ENCODE measurements at regions not wholly inside any gene's neighbourhood (a gene's known extent, or its start where the extent isn't known, plus 50 kb on each side); places are given as distances from the start of the nearest gene placed in this dataset.
"Not testable (repeated sequence)": the region's sequence is repeated elsewhere in the genome, so short reads cannot be mapped to it uniquely, and the experiment has no call there.

DNA sequence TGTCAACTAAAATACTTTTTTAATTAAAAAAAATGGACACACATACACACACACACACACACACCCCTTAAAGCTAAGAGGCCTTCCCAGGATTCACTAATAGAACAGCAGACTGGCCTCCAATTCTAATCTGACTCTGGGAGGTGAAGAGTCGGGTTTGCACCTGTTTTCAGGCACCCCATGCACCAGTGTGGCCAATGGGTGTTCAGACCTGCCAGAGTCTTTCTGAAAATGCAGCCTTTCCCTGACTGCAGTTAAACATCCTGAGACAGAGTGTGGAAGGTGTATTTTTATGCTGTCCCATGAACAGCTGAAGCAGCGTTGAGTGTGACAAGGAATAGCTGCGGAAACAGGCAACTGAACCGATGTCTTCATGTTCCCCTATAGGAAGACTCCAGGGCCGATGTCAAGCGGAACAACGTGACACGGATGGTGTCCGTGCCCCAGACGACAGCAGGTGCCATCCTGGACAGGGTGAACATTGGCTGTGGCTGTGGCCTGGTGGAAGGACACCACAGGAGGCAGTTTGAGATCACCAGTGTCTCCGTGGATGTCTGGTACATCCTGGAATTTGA, 74.6 kb upstream of the LYZL2 start:
- Mint-ChIP-seq H3K27ac (peak overlapping the region; percentile 98), H3K4me3 (peak overlapping the region; percentile 86), H3K27me3 (no peaks in the 10 kb centered on the region), H3K4me1 (peaks cover 69% of the 10 kb centered on the region), H3K36me3 (no peaks in the 10 kb centered on the region), H3K9me3 (no peaks in the 10 kb centered on the region)

DNA sequence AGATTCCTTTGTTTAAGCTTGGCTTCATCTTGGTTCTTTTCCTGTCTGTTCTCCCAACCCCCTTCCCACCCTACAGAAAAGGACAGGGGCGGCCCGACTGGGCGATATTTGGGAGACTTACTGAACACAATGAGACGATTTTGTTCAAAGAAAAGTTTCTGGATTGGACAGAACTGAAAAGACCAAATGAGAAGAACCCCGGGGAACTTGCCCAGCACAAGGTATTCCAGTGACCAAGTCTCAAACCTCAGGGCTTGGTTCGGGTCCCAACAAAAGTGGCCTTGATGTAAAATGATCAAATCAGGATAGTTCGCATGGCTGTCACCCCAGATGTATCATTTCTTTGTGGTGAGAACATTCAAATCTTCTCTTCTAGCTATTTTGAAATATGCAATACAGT, 73.9 kb upstream of the LYZL2 start:
- H3K27ac Mint-ChIP-seq = peak overlapping the region; percentile 98
- H3K4me1 Mint-ChIP-seq = peaks cover 71% of the 10 kb centered on the region
- not testable (repeated sequence) for H3K9me3 Mint-ChIP-seq, H3K36me3 Mint-ChIP-seq, H3K27me3 Mint-ChIP-seq
- peak overlapping the region; percentile 86 for H3K4me3 Mint-ChIP-seq

DNA sequence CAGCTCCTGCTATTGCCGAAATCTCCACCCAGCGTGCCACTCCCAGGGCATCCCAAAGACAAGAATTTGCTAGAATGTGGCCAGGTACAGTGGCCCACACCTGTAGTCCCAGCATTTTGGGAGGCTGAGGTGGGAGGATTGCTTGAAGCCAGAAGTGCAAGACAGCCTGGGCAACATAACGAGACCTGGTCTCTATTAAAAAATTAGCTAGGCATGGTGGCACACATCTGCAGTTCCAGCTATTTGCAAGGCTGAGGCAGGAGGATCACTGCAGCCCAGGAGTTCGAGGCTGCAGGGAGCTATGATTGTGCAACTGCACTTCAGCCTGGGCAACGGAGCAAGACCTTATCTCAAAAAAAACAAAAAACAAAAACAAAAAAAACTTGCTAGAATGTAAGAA, 73.3 kb upstream of the LYZL2 start:
- no peaks in the 10 kb centered on the region for H3K27me3 Mint-ChIP-seq
- peak overlapping the region; percentile 94 for H3K27ac Mint-ChIP-seq
- no peaks in the 10 kb centered on the region for H3K36me3 Mint-ChIP-seq
- peak overlapping the region; percentile 78 for H3K4me3 Mint-ChIP-seq
- no peaks in the 10 kb centered on the region for H3K9me3 Mint-ChIP-seq
- H3K4me1 Mint-ChIP-seq = peaks cover 76% of the 10 kb centered on the region

DNA sequence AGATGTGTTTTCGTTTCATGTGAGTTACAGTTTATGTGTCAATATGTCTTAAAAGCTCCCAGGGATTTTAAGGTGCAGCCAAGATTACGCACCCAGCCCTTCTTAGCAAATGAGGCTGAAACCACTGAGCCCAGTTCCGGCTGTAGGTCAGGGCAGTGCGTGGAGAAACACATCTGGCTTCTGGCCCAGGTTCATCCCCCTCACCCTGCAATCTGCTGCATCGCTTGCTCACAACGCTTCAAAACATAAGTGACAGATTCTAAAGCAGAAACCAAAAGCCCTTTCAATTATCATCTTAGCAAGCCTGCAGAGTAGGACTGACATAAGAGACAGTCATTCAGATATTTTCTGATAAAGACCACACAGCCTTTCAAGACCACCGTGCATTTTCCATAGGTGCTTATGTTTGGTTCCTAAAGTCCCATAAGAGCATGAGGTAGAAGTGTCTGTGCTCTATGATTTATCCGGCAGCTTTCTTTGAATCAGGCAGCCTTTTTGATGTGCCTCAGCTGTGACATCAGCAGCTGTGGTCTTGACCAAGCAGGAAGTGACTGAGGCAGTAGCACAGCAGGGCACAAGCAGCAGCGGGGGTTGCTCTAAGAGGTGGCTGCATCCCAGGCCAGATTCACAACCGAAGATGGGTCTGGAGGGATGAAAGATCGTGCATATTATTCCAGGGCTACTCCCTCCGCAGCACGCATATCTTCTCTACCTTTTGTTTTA, 72.1 kb upstream of the LYZL2 start:
- H3K27me3 Mint-ChIP-seq = no peaks in the 10 kb centered on the region
- peak overlapping the region; percentile 82 for H3K4me3 Mint-ChIP-seq
- H3K27ac Mint-ChIP-seq = peak overlapping the region; percentile 93
- H3K4me1 Mint-ChIP-seq = peaks cover 88% of the 10 kb centered on the region
- H3K36me3 Mint-ChIP-seq = no peaks in the 10 kb centered on the region
- no peaks in the 10 kb centered on the region for H3K9me3 Mint-ChIP-seq

DNA sequence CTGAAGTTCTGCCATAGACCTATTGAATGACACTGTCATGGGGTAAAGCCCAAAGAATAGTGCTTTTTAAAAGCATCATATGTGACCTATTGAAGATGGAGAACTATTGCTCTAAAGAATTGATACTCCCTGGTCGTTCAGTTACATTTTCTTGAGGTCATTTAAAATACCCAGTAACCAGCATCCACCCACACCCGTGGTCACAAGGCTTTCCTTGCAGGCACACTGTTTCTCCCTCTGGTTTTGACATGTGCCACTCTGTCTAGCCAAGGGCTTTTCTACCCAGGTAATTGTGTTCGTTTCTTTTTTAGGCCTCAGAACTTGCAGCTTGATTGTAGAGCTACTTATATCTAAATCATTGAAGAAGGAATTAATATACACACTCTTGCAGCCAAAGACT, 68.3 kb upstream of the LYZL2 start:
- Mint-ChIP-seq H3K4me3 (peak overlapping the region; percentile 3), H3K9me3 (no peaks in the 10 kb centered on the region), H3K36me3 (no peaks in the 10 kb centered on the region), H3K27me3 (no peaks in the 10 kb centered on the region), H3K27ac (peak overlapping the region; percentile 42), H3K4me1 (peaks cover 74% of the 10 kb centered on the region)

DNA sequence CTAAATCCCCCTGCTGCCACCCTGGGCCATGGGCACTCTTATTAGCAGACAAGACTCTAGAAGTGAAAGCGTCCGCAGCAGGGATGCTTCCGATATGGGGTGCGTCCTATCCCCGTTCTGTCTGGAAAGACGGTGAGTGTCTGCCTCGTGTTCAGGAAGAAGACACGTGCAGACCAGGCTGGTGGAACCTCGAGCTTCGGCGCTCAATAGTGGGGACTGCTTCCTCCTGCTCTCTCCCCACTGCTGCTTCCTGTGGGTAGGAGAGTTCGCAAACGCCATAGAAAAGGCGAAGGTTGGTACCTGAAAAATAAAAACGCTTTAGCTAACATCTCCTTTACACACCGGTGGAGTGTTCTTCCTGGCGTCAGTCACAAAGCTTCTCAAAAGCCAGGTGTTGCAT, 67.7 kb upstream of the LYZL2 start:
- peak overlapping the region; percentile 42 for H3K27ac Mint-ChIP-seq
- peaks cover 71% of the 10 kb centered on the region for H3K4me1 Mint-ChIP-seq
- peak overlapping the region; percentile 24 for H3K4me3 Mint-ChIP-seq
- H3K27me3 Mint-ChIP-seq, H3K9me3 Mint-ChIP-seq, H3K36me3 Mint-ChIP-seq: not testable (repeated sequence)

DNA sequence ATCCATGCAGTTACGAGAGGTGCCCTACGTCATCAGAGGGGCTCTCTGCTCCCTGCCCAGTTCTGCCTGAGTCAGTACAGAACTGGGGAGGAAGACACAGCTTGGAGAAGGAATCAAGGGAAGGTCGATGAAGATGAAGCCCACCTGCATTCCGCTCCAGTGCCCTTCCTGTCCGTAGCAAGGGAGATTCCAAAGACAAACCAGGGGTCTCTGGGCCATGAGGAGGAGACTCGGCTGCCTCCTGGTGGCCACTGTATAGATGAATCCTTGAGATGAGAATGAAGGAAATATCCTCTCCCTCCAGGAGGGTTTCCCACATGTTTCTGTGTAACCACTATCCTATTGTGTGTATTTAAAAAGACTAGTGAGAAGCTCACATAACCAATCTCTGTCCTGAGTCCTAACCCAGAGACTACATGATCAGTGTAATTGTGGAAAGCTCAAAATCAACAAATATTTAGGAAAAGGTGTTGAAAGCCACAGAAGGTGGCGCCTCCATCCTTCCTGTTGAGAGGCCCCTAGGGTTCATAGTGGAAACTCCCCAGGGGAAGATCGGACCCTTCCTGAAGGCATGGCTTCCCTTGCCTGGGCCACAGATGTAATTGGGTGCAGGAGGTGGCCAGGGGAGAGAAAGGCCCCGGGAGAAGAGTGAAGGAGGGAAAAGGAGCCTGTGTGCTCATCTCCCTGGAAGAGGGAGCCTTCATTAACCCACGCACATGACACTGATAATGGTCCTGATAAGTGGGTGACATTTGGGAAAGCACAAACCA, 67.0 kb upstream of the LYZL2 start:
- H3K4me3 Mint-ChIP-seq = peak overlapping the region; percentile 75
- not testable (repeated sequence) for H3K9me3 Mint-ChIP-seq, H3K27me3 Mint-ChIP-seq, H3K36me3 Mint-ChIP-seq
- H3K27ac Mint-ChIP-seq = peak overlapping the region; percentile 92
- peaks cover 67% of the 10 kb centered on the region for H3K4me1 Mint-ChIP-seq

DNA sequence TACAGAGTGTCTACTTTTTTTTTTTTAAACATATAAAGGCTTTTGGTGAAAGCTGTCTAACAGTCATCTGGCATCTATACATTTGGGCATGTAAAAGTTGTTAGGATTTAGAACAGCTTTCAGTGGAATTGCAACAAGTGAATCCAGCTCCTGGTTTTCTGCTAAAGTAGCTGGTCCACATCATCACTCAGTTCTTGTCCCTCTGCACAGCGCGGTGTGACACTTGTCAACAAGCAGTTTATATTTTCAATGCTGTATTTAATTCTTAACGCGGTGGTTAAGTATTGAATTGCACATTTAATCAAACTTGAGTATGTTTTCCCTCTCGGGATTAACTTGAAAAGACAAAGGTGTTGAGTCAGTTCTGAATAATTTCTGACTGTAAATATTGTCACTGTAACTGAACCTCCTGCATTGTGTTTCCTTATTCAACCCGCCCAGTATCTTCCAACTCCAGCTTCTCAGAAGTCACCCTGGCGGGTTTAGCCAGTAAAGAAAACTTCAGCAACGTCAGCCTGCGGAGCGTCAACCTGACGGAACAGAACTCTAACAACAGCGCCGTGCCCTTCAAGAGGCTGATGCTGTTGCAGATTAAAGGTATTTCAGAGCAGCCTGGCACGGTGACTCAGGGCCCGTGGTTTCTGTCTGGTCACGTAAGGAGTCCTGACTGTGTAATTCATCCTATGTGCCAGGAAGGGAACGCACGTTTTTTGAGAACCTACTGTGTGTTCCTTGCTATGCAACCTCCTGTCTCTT, 66.1 kb upstream of the LYZL2 start:
- H3K36me3 Mint-ChIP-seq, H3K9me3 Mint-ChIP-seq, H3K27me3 Mint-ChIP-seq: not testable (repeated sequence)
- peak overlapping the region; percentile 92 for H3K27ac Mint-ChIP-seq
- peak overlapping the region; percentile 75 for H3K4me3 Mint-ChIP-seq
- peaks cover 58% of the 10 kb centered on the region for H3K4me1 Mint-ChIP-seq

DNA sequence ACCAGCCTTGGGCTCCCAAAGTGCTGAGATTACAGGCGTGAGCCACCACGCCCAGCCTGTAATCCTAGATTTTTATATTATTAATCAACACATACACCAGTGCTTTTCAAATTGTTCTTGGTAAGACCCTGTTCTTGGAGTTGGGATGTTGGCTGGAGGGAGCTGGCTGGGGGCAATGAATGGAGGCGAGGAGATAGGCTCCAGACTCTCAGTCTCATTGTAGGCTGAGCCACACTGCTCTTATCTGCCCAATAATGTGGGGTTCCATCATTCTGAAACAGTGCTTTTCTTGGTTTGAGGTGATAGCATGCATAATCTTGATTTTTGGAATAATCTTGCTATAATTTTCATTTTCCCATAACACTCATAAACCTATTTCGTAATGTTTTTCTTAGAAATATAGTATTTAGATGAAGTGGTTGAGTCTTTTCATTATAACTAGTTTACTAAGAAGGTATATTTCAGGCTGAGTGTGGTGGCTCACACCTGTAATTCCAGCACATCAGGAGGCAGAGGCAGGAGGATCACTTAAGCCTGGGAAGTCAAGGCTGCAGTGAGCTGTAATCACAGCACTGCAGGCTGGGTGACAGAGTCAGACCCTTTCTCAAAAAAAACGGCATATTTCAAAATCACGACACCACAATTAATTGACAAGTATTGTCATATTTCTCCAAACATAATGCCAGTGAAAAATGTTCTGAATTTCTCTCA, 65.1 kb upstream of the LYZL2 start:
- no peaks in the 10 kb centered on the region for H3K9me3 Mint-ChIP-seq
- H3K27ac Mint-ChIP-seq = peak overlapping the region; percentile 51
- H3K4me1 Mint-ChIP-seq = peaks cover 49% of the 10 kb centered on the region
- H3K36me3 Mint-ChIP-seq = no peaks in the 10 kb centered on the region
- no peak overlapping the region for H3K4me3 Mint-ChIP-seq
- H3K27me3 Mint-ChIP-seq = no peaks in the 10 kb centered on the region

DNA sequence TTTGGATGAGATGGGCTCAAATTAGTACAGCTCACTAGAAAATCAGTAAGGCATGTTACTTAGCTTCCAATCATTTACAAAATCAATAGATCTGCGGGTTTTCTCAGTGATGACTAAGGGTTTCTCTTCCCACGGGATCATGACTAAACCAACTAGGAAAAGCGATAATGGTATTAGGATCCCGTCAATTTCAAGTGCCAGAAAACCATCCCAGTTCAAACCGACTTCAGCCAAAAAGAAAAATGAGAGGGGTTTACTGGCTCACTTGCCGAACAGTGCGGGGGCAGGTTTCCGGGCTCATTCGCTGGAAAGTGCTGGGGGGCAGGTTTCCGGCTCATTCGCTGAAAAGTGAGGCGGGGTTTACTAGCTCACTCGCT, 62.1 kb upstream of the LYZL2 start:
- Mint-ChIP-seq H3K4me3 (no peak overlapping the region), H3K4me1 (peaks cover 23% of the 10 kb centered on the region), H3K36me3 (no peaks in the 10 kb centered on the region), H3K27ac (no peak overlapping the region), H3K27me3 (peaks cover 4% of the 10 kb centered on the region), H3K9me3 (no peaks in the 10 kb centered on the region)

DNA sequence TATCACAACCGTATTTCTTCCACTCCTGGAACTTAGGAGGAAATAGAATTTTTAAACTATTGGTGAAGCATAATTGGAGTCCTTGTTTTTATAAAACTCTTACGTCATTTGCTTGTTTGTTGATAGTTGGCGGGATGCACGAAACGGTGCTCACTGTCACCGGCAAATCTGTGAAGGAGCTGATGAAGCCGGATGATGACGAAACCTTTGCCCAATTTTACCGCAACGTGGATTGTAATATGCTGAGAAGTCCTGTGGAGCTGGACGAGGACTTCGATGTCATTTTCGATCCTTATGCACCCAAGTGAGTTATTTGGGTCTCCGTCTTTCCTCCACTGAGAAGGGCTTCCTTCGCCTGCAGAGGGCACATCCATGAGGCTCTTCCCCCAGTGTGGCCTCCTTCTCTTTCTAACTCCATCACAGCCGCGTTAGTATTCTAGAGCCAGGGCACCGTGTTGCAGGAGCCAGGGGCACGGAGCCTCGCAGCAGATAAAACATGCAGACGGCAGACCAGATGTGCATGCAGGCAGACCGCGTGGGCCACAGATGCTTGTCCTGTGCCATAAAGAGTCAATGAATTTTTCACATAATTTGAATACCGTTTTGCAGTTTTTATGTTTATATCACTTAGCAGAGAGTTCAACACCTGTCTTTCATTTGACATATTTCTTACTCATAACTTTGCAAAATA, 61.5 kb upstream of the LYZL2 start:
- not testable (repeated sequence) for H3K27ac Mint-ChIP-seq, H3K36me3 Mint-ChIP-seq, H3K27me3 Mint-ChIP-seq, H3K9me3 Mint-ChIP-seq, H3K4me3 Mint-ChIP-seq
- peaks cover 18% of the 10 kb centered on the region for H3K4me1 Mint-ChIP-seq

DNA sequence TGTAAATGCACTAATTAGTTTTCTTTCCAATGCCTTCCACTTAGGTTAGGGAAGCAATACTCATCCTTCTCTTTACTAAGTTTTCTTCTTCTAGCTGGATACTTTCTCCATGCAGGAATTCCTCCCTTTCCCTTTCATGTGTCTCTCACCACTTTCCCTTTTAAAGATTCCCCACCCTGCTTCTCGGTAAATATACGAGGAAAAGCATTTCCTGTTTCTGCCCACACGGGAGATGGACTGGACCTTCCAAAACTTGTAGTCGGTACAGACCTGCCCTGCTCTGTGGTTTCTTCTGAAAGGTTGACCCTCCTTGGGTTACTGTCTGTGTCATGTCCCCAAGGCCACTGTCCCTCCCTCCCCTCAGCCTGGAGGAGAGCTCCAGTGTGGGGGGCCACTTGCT, 58.9 kb upstream of the LYZL2 start:
- Mint-ChIP-seq H3K4me1 (peaks cover 5% of the 10 kb centered on the region), H3K36me3 (no peaks in the 10 kb centered on the region), H3K4me3 (no peak overlapping the region), H3K27ac (no peak overlapping the region), H3K9me3 (no peaks in the 10 kb centered on the region), H3K27me3 (peaks cover 14% of the 10 kb centered on the region)

DNA sequence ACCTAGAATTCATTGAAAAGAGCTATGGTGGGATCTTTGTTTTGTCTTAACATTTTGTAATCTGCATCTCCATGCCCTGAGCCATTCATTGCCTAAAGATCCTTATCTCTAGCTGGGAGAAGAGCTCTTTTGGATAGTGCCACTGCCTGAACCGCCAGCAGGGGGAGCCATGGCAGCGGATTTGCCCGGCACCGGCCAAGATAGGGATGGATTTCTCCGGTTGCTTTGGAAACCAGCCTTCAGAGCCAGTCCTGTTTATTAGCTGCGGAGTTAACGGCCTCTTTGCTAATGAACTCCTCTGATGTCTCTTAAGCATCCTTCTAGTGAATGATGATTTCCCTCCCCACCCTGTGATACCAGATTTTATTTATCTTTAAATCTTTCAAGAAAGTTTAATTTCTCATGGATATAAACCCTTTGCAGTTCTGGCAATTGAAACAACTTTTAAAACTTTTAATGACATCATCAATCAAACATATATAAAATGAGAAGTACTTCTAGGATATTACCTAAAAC, 58.2 kb upstream of the LYZL2 start:
- no peak overlapping the region for H3K4me3 Mint-ChIP-seq
- no peak overlapping the region for H3K27ac Mint-ChIP-seq
- H3K27me3 Mint-ChIP-seq = peaks cover 14% of the 10 kb centered on the region
- H3K9me3 Mint-ChIP-seq = no peaks in the 10 kb centered on the region
- H3K4me1 Mint-ChIP-seq = peaks cover 2% of the 10 kb centered on the region
- no peaks in the 10 kb centered on the region for H3K36me3 Mint-ChIP-seq

DNA sequence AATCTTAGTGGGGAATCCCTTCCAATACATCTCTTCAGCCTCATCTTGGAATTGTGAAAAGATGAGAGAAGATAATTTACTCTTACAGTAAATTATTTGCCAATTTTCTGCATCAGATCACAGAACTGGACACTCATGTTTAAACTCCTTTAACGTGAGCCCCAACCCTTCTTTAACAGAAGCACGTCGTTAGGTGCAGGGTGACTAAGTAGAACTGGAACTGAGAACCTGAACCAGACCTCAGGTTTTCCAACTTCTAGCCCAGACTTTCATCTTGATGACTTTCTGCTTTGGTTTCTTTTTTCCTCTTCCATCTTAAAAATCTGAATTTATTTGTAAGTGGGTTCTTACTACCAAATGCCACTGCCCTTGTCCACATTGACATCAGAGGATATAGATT, 57.2 kb upstream of the LYZL2 start:
- Mint-ChIP-seq H3K4me3 (no peak overlapping the region), H3K27me3 (peaks cover 16% of the 10 kb centered on the region), H3K9me3 (no peaks in the 10 kb centered on the region), H3K27ac (no peak overlapping the region), H3K4me1 (peaks cover 7% of the 10 kb centered on the region), H3K36me3 (no peaks in the 10 kb centered on the region)

DNA sequence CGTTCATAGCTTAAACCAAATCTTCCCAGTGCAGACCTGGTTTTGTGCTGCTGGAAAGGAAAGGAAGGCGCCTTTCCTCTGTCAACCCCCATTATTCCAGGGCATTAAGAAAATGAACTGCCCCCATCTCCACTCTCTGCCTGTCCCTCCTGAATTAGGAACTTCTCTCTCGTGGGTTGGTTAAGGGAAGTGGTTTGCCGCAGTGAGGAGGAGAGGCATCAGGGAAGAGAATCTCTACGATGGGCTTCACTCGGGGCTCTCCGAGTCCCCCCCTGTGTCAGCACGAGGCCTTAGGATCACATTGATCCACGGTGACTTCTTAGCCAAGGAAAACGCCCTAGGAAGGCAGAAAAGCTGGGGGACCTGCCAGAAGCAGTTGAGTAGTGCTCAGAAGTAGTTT, 53.9 kb upstream of the LYZL2 start:
- no peak overlapping the region for H3K27ac Mint-ChIP-seq
- no peak overlapping the region for H3K4me3 Mint-ChIP-seq
- no peaks in the 10 kb centered on the region for H3K9me3 Mint-ChIP-seq
- peaks cover 22% of the 10 kb centered on the region for H3K27me3 Mint-ChIP-seq
- peaks cover 7% of the 10 kb centered on the region for H3K4me1 Mint-ChIP-seq
- no peaks in the 10 kb centered on the region for H3K36me3 Mint-ChIP-seq

All from activated naive CD4-positive, alpha-beta T cell treated with anti-CD3 and anti-CD28 coated beads, Interleukin-2, amount 50 U/mL, for 24 hours (primary cell).